Central memory CD4-positive, alpha-beta T cell (primary cell): ENCODE measurements at regions not wholly inside any gene's neighbourhood (a gene's known extent, or its start where the extent isn't known, plus 50 kb on each side); places are given as distances from the start of the nearest gene placed in this dataset.
"Not testable (repeated sequence)": the region's sequence is repeated elsewhere in the genome, so short reads cannot be mapped to it uniquely, and the experiment has no call there.

ENCODE experiments used
- DNase-seq: peaks from one replicate; pipeline ENCODE4 v3.0.0; 2022

- DNase-seq: no peak
Measured at GRCh38 chr16:85520853-85521521, 92.1 kb upstream of the GSE1 start.

GRCh38 chr16:85521552-85522307, 91.4 kb upstream of the GSE1 start:
- DNase-seq: no peak

- no peak for DNase-seq
Measured at GRCh38 chr16:85522308-85522841, 90.7 kb upstream of the GSE1 start.

- no peak for DNase-seq
Measured at GRCh38 chr16:85522842-85523601, 90.1 kb upstream of the GSE1 start.

GRCh38 chr16:85523602-85524364, 89.3 kb upstream of the GSE1 start:
- DNase-seq: no peak

- no peak for DNase-seq
Measured at GRCh38 chr16:85524365-85524629, 88.8 kb upstream of the GSE1 start.

- DNase-seq: no peak
Measured at GRCh38 chr16:85524630-85525419, 88.3 kb upstream of the GSE1 start.

GRCh38 chr16:85525420-85526184, 87.5 kb upstream of the GSE1 start:
- DNase-seq: no peak

- no peak for DNase-seq
Measured at GRCh38 chr16:85526185-85526974, 86.7 kb upstream of the GSE1 start.

- DNase-seq: no peak
Measured at GRCh38 chr16:85527042-85527766, 85.9 kb upstream of the GSE1 start.

- no peak for DNase-seq
Measured at GRCh38 chr16:85527767-85528297, 85.3 kb upstream of the GSE1 start.

- DNase-seq: no peak
Measured at GRCh38 chr16:85528528-85529387, 84.4 kb upstream of the GSE1 start.

- no peak for DNase-seq
Measured at GRCh38 chr16:85529489-85530369, 83.4 kb upstream of the GSE1 start.

GRCh38 chr16:85530370-85530739, 82.8 kb upstream of the GSE1 start:
- no peak for DNase-seq

- no peak for DNase-seq
Measured at GRCh38 chr16:85531516-85531915, 81.6 kb upstream of the GSE1 start.

- DNase-seq: no peak
Measured at GRCh38 chr16:85532147-85532546, 81.0 kb upstream of the GSE1 start.

- not testable (repeated sequence) for DNase-seq
Measured at GRCh38 chr16:85533593-85533992, 79.5 kb upstream of the GSE1 start.
